ENCODE measurements at regions not wholly inside any gene's neighbourhood (a gene's known extent, or its start where the extent isn't known, plus 50 kb on each side); places are given as distances from the start of the nearest gene placed in this dataset.
A peak's percentile ranks its signal among the peaks of the same experiment; 100 is the strongest.

- no peak for DNase-seq (ENCODE audit: low read depth)
These were observed 216.1 kb upstream of the RASA1 start for GRCh38 chr5:87051502-87052113.

- no peak for DNase-seq (ENCODE audit: low read depth)
These were observed 214.5 kb upstream of the RASA1 start for GRCh38 chr5:87053146-87053545.

GRCh38 chr5:87054821-87055220, 212.9 kb upstream of the RASA1 start:
- DNase-seq (ENCODE audit: low read depth) = no peak

- peak; percentile 30 for DNase-seq (ENCODE audit: low read depth)
These were observed 206.6 kb upstream of the RASA1 start for GRCh38 chr5:87061046-87061445.

GRCh38 chr5:87069311-87069710, 198.4 kb upstream of the RASA1 start:
- DNase-seq (ENCODE audit: low read depth) = no peak

- peak; percentile 73 for DNase-seq (ENCODE audit: low read depth)
These were observed 197.6 kb upstream of the RASA1 start for GRCh38 chr5:87069974-87070608.

- DNase-seq (ENCODE audit: low read depth) = no peak
These were observed 193.6 kb upstream of the RASA1 start for GRCh38 chr5:87074072-87074471.

GRCh38 chr5:87074934-87075541, 192.6 kb upstream of the RASA1 start:
- DNase-seq (ENCODE audit: low read depth) = no peak

- DNase-seq (ENCODE audit: low read depth) = no peak
These were observed 191.3 kb upstream of the RASA1 start for GRCh38 chr5:87076411-87076810.

GRCh38 chr5:87076931-87077330, 190.8 kb upstream of the RASA1 start:
- peak; percentile 75 for DNase-seq (ENCODE audit: low read depth)

GRCh38 chr5:87079219-87079618, 188.5 kb upstream of the RASA1 start:
- no peak for DNase-seq (ENCODE audit: low read depth)

- DNase-seq (ENCODE audit: low read depth) = no peak
These were observed 186.7 kb upstream of the RASA1 start for GRCh38 chr5:87081016-87081415.

- no peak for DNase-seq (ENCODE audit: low read depth)
These were observed 185.9 kb upstream of the RASA1 start for GRCh38 chr5:87081511-87082372.

- no peak for DNase-seq (ENCODE audit: low read depth)
These were observed 173.3 kb upstream of the RASA1 start for GRCh38 chr5:87094347-87094746.

GRCh38 chr5:87094833-87095232, 172.8 kb upstream of the RASA1 start:
- DNase-seq (ENCODE audit: low read depth) = no peak

GRCh38 chr5:87095787-87096186, 171.9 kb upstream of the RASA1 start:
- DNase-seq (ENCODE audit: low read depth) = no peak

- DNase-seq (ENCODE audit: low read depth) = no peak
These were observed 170.0 kb upstream of the RASA1 start for GRCh38 chr5:87097664-87098063.

GRCh38 chr5:87099291-87099839, 168.3 kb upstream of the RASA1 start:
- DNase-seq (ENCODE audit: low read depth) = no peak

GRCh38 chr5:87099968-87100367, 167.7 kb upstream of the RASA1 start:
- DNase-seq (ENCODE audit: low read depth) = no peak

- DNase-seq (ENCODE audit: low read depth) = no peak
These were observed 166.4 kb upstream of the RASA1 start for GRCh38 chr5:87101321-87101720.

- no peak for DNase-seq (ENCODE audit: low read depth)
These were observed 164.8 kb upstream of the RASA1 start for GRCh38 chr5:87102841-87103240.

GRCh38 chr5:87103616-87104287, 163.9 kb upstream of the RASA1 start:
- DNase-seq (ENCODE audit: low read depth) = no peak
